GM12878 (cell line): ENCODE measurements at regions not wholly inside any gene's neighbourhood (a gene's known extent, or its start where the extent isn't known, plus 50 kb on each side); places are given as distances from the start of the nearest gene placed in this dataset.

Experiments used
- LARP7 ChIP-seq: fragments of 450-650 bp; IDR thresholded peaks from 2 replicates; pipeline ENCODE4 v1.6.1; 2017; ENCODE audit warnings: mild to moderate bottlenecking
- RB1 ChIP-seq: fragments of 450-650 bp; formaldehyde crosslinking; IDR thresholded peaks from 2 replicates; pipeline ENCODE4 v1.6.1; 2017; ENCODE audit warnings: mild to moderate bottlenecking, borderline replicate concordance
- SMAD1 ChIP-seq: fragments of 450-650 bp; IDR thresholded peaks from 2 replicates; pipeline ENCODE4 v1.6.1; 2018; ENCODE audit warnings: mild to moderate bottlenecking, low read depth; ENCODE audit not compliant: partially characterized antibody
- STAT1 ChIP-seq: fragments of 450-650 bp; conservative IDR thresholded peaks from 2 replicates; pipeline ENCODE4 v1.6.1; 2014; ENCODE audit warnings: antibody characterized with exemption, mild to moderate bottlenecking
- TF ChIP-seq, protein P1 (sequence below): IDR thresholded peaks from 2 replicates; pipeline ENCODE4 v1.6.1; 2012; ENCODE audit warnings: improper control_type of control experiment, low read depth, low read length; ENCODE audit not compliant: insufficient replicate concordance
- TF ChIP-seq, protein P2 (sequence below): fragments of 150-350 bp; IDR thresholded peaks from 2 replicates; pipeline ENCODE4 v1.6.1; 2016; ENCODE audit warnings: low read depth, low read length
- TF ChIP-seq, protein P3 (sequence below): IDR thresholded peaks from 2 replicates; pipeline ENCODE4 v1.6.1; 2012; ENCODE audit warnings: low read depth, low read length, improper control_type of control experiment

DNA sequence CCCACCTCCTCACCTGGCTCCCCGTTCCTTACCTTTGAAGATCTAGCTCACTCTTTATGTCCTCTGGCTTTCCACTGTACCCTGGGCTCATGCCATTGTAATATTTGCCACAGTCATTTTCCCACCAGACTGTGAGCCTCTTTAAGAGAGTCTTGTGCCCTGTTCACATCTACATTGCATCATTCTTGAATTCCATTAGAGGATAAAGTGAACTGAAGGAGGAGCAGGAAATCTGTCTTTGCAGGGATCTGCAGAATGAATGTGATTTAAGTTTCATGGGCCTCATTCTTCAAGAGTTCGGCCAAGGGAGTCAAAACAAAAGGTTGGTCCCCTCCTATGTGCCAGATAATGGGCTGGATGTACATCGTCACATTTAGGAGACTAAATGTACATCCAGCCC, 272.6 kb upstream of the CITED2 start (continued):
- TF ChIP-seq, protein P1, sequence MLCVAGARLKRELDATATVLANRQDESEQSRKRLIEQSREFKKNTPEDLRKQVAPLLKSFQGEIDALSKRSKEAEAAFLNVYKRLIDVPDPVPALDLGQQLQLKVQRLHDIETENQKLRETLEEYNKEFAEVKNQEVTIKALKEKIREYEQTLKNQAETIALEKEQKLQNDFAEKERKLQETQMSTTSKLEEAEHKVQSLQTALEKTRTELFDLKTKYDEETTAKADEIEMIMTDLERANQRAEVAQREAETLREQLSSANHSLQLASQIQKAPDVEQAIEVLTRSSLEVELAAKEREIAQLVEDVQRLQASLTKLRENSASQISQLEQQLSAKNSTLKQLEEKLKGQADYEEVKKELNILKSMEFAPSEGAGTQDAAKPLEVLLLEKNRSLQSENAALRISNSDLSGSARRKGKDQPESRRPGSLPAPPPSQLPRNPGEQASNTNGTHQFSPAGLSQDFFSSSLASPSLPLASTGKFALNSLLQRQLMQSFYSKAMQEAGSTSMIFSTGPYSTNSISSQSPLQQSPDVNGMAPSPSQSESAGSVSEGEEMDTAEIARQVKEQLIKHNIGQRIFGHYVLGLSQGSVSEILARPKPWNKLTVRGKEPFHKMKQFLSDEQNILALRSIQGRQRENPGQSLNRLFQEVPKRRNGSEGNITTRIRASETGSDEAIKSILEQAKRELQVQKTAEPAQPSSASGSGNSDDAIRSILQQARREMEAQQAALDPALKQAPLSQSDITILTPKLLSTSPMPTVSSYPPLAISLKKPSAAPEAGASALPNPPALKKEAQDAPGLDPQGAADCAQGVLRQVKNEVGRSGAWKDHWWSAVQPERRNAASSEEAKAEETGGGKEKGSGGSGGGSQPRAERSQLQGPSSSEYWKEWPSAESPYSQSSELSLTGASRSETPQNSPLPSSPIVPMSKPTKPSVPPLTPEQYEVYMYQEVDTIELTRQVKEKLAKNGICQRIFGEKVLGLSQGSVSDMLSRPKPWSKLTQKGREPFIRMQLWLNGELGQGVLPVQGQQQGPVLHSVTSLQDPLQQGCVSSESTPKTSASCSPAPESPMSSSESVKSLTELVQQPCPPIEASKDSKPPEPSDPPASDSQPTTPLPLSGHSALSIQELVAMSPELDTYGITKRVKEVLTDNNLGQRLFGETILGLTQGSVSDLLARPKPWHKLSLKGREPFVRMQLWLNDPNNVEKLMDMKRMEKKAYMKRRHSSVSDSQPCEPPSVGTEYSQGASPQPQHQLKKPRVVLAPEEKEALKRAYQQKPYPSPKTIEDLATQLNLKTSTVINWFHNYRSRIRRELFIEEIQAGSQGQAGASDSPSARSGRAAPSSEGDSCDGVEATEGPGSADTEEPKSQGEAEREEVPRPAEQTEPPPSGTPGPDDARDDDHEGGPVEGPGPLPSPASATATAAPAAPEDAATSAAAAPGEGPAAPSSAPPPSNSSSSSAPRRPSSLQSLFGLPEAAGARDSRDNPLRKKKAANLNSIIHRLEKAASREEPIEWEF = no peak
- TF ChIP-seq STAT1 (no peak), RB1 (no peak), SMAD1 (no peak), LARP7 (no peak)
- TF ChIP-seq, protein P2, sequence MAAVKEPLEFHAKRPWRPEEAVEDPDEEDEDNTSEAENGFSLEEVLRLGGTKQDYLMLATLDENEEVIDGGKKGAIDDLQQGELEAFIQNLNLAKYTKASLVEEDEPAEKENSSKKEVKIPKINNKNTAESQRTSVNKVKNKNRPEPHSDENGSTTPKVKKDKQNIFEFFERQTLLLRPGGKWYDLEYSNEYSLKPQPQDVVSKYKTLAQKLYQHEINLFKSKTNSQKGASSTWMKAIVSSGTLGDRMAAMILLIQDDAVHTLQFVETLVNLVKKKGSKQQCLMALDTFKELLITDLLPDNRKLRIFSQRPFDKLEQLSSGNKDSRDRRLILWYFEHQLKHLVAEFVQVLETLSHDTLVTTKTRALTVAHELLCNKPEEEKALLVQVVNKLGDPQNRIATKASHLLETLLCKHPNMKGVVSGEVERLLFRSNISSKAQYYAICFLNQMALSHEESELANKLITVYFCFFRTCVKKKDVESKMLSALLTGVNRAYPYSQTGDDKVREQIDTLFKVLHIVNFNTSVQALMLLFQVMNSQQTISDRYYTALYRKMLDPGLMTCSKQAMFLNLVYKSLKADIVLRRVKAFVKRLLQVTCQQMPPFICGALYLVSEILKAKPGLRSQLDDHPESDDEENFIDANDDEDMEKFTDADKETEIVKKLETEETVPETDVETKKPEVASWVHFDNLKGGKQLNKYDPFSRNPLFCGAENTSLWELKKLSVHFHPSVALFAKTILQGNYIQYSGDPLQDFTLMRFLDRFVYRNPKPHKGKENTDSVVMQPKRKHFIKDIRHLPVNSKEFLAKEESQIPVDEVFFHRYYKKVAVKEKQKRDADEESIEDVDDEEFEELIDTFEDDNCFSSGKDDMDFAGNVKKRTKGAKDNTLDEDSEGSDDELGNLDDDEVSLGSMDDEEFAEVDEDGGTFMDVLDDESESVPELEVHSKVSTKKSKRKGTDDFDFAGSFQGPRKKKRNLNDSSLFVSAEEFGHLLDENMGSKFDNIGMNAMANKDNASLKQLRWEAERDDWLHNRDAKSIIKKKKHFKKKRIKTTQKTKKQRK = no peak
- TF ChIP-seq, protein P3, sequence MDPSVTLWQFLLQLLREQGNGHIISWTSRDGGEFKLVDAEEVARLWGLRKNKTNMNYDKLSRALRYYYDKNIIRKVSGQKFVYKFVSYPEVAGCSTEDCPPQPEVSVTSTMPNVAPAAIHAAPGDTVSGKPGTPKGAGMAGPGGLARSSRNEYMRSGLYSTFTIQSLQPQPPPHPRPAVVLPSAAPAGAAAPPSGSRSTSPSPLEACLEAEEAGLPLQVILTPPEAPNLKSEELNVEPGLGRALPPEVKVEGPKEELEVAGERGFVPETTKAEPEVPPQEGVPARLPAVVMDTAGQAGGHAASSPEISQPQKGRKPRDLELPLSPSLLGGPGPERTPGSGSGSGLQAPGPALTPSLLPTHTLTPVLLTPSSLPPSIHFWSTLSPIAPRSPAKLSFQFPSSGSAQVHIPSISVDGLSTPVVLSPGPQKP = no peak
